Karpas-422 (cell line): ENCODE measurements at regions not wholly inside any gene's neighbourhood (a gene's known extent, or its start where the extent isn't known, plus 50 kb on each side); places are given as distances from the start of the nearest gene placed in this dataset.

Experiments used
- DNase-seq: peaks from one replicate; pipeline ENCODE4 v3.0.0-alpha.2; 2015
- H2AFZ ChIP-seq: fragments of 200-600 bp; sonication (generic); 2 replicates; pipeline ENCODE4 v1.6.1; 2014; ENCODE audit warnings: antibody characterized with exemption, low read length, mixed read lengths
- H3K27ac ChIP-seq: fragments of 200-600 bp; sonication (generic); 2 replicates; pipeline ENCODE4 v1.5.1; 2014; ENCODE audit warnings: mild to moderate bottlenecking, low read length, moderate library complexity
- H3K27me3 ChIP-seq: fragments of 200-600 bp; sonication (generic); 2 replicates; pipeline ENCODE4 v1.6.1; 2014; ENCODE audit warnings: low read length, mixed read lengths
- H3K36me3 ChIP-seq: fragments of 200-600 bp; sonication (generic); 2 replicates; pipeline ENCODE4 v1.6.1; 2014; ENCODE audit warnings: low read length, mixed read lengths; ENCODE audit not compliant: insufficient read depth
- H3K4me1 ChIP-seq: fragments of 200-600 bp; sonication (generic); 2 replicates; pipeline ENCODE4 v1.6.1; 2014; ENCODE audit warnings: mild to moderate bottlenecking, low read length, mixed read lengths
- H3K4me2 ChIP-seq: fragments of 200-600 bp; sonication (generic); 2 replicates; pipeline ENCODE4 v1.6.1; 2014; ENCODE audit warnings: low read length, low read depth, mild to moderate bottlenecking; ENCODE audit not compliant: poor library complexity, severe bottlenecking
- H3K4me3 ChIP-seq: fragments of 200-600 bp; sonication (generic); 2 replicates; pipeline ENCODE4 v1.5.1; 2014; ENCODE audit warnings: mild to moderate bottlenecking, antibody characterized with exemption, low read length, mixed read lengths
- H3K79me2 ChIP-seq: fragments of 200-600 bp; sonication (generic); 2 replicates; pipeline ENCODE4 v1.6.1; 2014; ENCODE audit warnings: mild to moderate bottlenecking, low read length, mixed read lengths
- H3K9ac ChIP-seq: fragments of 200-600 bp; sonication (generic); 2 replicates; pipeline ENCODE4 v1.6.0; 2014; ENCODE audit warnings: low read length
- H3K9me2 ChIP-seq: fragments of 200-600 bp; sonication (generic), shearing (Covaris generic); replicated peaks from 2 replicates; pipeline ENCODE4 v1.6.0; 2014; ENCODE audit warnings: mild to moderate bottlenecking, low read length, moderate library complexity; ENCODE audit not compliant: insufficient read depth
- H3K9me3 ChIP-seq: fragments of 300-700, 200-600 bp; sonication (generic); 2 replicates; pipeline ENCODE4 v1.6.1; 2014; ENCODE audit warnings: low read length, mixed read lengths
- H4K20me1 ChIP-seq: fragments of 200-600 bp; sonication (generic); 2 replicates; pipeline ENCODE4 v1.6.1; 2014; ENCODE audit warnings: mild to moderate bottlenecking, antibody characterized with exemption, low read length, low read depth; ENCODE audit not compliant: insufficient read depth

GRCh38 chr6:169906004-169906687 lies 154.7 kb downstream of the ERMARD start:
- Histone ChIP-seq H3K27ac (no peak overlapping the region), H3K27me3 (no peaks in the 10 kb centered on the region), H3K36me3 (no peaks in the 10 kb centered on the region), H3K4me3 (no peak overlapping the region), H3K79me2 (no peaks in the 10 kb centered on the region), H2AFZ (no peak overlapping the region), H4K20me1 (no peaks in the 10 kb centered on the region), H3K9ac (no peak overlapping the region), H3K9me3 (no peaks in the 10 kb centered on the region), H3K4me2 (no peak overlapping the region), H3K4me1 (no peaks in the 10 kb centered on the region), H3K9me2 (no peaks in the 10 kb centered on the region)
- no peak for DNase-seq

GRCh38 chr6:169905041-169905807 lies 153.8 kb downstream of the ERMARD start:
- H3K9ac ChIP-seq, result no peak overlapping the region
- no peaks in the 10 kb centered on the region for H3K79me2 ChIP-seq

GRCh38 chr6:169904051-169904922 lies 152.9 kb downstream of the ERMARD start:
- H2AFZ ChIP-seq, result no peak overlapping the region

More at GRCh38 chr6:169905041-169905807, 153.8 kb downstream of the ERMARD start:
- Histone ChIP-seq H3K9me3 (no peaks in the 10 kb centered on the region), H3K27ac (no peak overlapping the region), H3K4me1 (no peaks in the 10 kb centered on the region), H3K4me3 (no peak overlapping the region), H3K36me3 (no peaks in the 10 kb centered on the region), H3K9me2 (no peaks in the 10 kb centered on the region), H3K27me3 (no peaks in the 10 kb centered on the region), H3K4me2 (no peak overlapping the region), H4K20me1 (no peaks in the 10 kb centered on the region), H2AFZ (no peak overlapping the region)
- DNase-seq, result no peak

GRCh38 chr6:169903122-169903521 lies 151.7 kb downstream of the ERMARD start:
- Histone ChIP-seq H3K4me3 (no peak overlapping the region), H3K27me3 (no peaks in the 10 kb centered on the region), H3K9ac (no peak overlapping the region), H3K4me1 (no peaks in the 10 kb centered on the region), H3K9me3 (no peaks in the 10 kb centered on the region), H3K4me2 (no peak overlapping the region), H3K79me2 (no peaks in the 10 kb centered on the region), H2AFZ (no peak overlapping the region), H4K20me1 (no peaks in the 10 kb centered on the region), H3K27ac (no peak overlapping the region), H3K9me2 (no peaks in the 10 kb centered on the region), H3K36me3 (no peaks in the 10 kb centered on the region)
- no peak for DNase-seq

More at GRCh38 chr6:169904051-169904922, 152.9 kb downstream of the ERMARD start:
- no peak for DNase-seq
- H3K4me3 ChIP-seq, result no peak overlapping the region
- H3K79me2 ChIP-seq, result no peaks in the 10 kb centered on the region
- H3K27me3 ChIP-seq, result no peaks in the 10 kb centered on the region
- no peaks in the 10 kb centered on the region for H3K4me1 ChIP-seq
- no peaks in the 10 kb centered on the region for H3K36me3 ChIP-seq
- no peak overlapping the region for H3K4me2 ChIP-seq
- H3K9me2 ChIP-seq, result no peaks in the 10 kb centered on the region
- H3K9me3 ChIP-seq, result no peaks in the 10 kb centered on the region
- no peak overlapping the region for H3K27ac ChIP-seq
- no peaks in the 10 kb centered on the region for H4K20me1 ChIP-seq
- H3K9ac ChIP-seq, result no peak overlapping the region

- Histone ChIP-seq H3K4me2 (no peak overlapping the region), H2AFZ (no peak overlapping the region), H3K4me1 (no peaks in the 10 kb centered on the region), H3K9me3 (no peaks in the 10 kb centered on the region), H3K9me2 (no peaks in the 10 kb centered on the region), H3K27me3 (no peaks in the 10 kb centered on the region), H3K79me2 (no peaks in the 10 kb centered on the region), H3K4me3 (no peak overlapping the region), H4K20me1 (no peaks in the 10 kb centered on the region), H3K36me3 (no peaks in the 10 kb centered on the region), H3K9ac (no peak overlapping the region), H3K27ac (no peak overlapping the region)
- no peak for DNase-seq
These were observed 151.2 kb downstream of the ERMARD start for GRCh38 chr6:169902604-169903003.

- no peaks in the 10 kb centered on the region for H3K4me1 ChIP-seq
- no peak overlapping the region for H3K4me3 ChIP-seq
- no peak overlapping the region for H2AFZ ChIP-seq
- H3K4me2 ChIP-seq, result no peak overlapping the region
- no peaks in the 10 kb centered on the region for H3K79me2 ChIP-seq
- H3K9me3 ChIP-seq, result no peaks in the 10 kb centered on the region
- no peaks in the 10 kb centered on the region for H3K36me3 ChIP-seq
- no peak overlapping the region for H3K27ac ChIP-seq
- DNase-seq, result no peak
- no peaks in the 10 kb centered on the region for H4K20me1 ChIP-seq
- no peaks in the 10 kb centered on the region for H3K9me2 ChIP-seq
- H3K9ac ChIP-seq, result no peak overlapping the region
- no peaks in the 10 kb centered on the region for H3K27me3 ChIP-seq
These were observed 150.6 kb downstream of the ERMARD start for GRCh38 chr6:169902070-169902469.

GRCh38 chr6:169899481-169900145 lies 148.2 kb downstream of the ERMARD start:
- no peak overlapping the region for H3K27ac ChIP-seq
- H3K36me3 ChIP-seq, result no peaks in the 10 kb centered on the region
- H3K79me2 ChIP-seq, result no peaks in the 10 kb centered on the region
- no peaks in the 10 kb centered on the region for H3K9me3 ChIP-seq
- H3K9me2 ChIP-seq, result no peaks in the 10 kb centered on the region
- no peaks in the 10 kb centered on the region for H4K20me1 ChIP-seq
- DNase-seq, result no peak
- H3K4me2 ChIP-seq, result no peak overlapping the region
- H3K4me3 ChIP-seq, result no peak overlapping the region
- H3K27me3 ChIP-seq, result no peaks in the 10 kb centered on the region
- H3K9ac ChIP-seq, result no peak overlapping the region
- H3K4me1 ChIP-seq, result no peaks in the 10 kb centered on the region
- H2AFZ ChIP-seq, result no peak overlapping the region
